Panc1 (cell line): ENCODE measurements at regions not wholly inside any gene's neighbourhood (a gene's known extent, or its start where the extent isn't known, plus 50 kb on each side); places are given as distances from the start of the nearest gene placed in this dataset.
A peak's percentile ranks its signal among the peaks of the same experiment; 100 is the strongest.

Experiments used
- ATAC-seq: fragments of 200-7000 bp; cut with Tn5 transposase; 2 replicates; pipeline ENCODE4 v1.9.1; 2020; ENCODE audit warnings: mild to moderate bottlenecking, moderate library complexity
- BruUV-seq: library from RNA; stranded (reverse); fragments of 400-500 nt; replicated peaks from 2 replicates; lab custom pipeline; 2021; lab: Mats Ljungman, UMichigan
- CTCF ChIA-PET: fragments of 300-600 bp; sonication (Branson Sonifier 250); formaldehyde crosslinking; loops from one replicate; lab custom pipeline; 2022; ENCODE audit warnings: antibody characterized with exemption; lab: Charles Lee
- POLR2A ChIA-PET: fragments of 300-600 bp; sonication (Branson Sonifier 250); formaldehyde crosslinking; loops from one replicate; lab custom pipeline; 2022; ENCODE audit warnings: antibody characterized with exemption; lab: Charles Lee
- DNase-seq: peaks from one replicate; pipeline ENCODE4 v3.0.0-alpha.2; 2010; ENCODE audit warnings: low read depth, low spot score
- H3K27ac ChIP-seq: 2 replicates; pipeline ENCODE4 v1.5.1; 2011; ENCODE audit warnings: mild to moderate bottlenecking, low read length, inconsistent platforms
- H3K27me3 ChIP-seq: fragments of 200-500 bp; sonication (Bioruptor generic); 2 replicates; pipeline ENCODE4 v1.6.0; 2014; ENCODE audit warnings: low read length, inconsistent platforms; ENCODE audit not compliant: control insufficient read depth, insufficient read depth
- H3K36me3 ChIP-seq: fragments of 200-500 bp; sonication (Bioruptor generic); 2 replicates; pipeline ENCODE4 v1.5.1; 2014; ENCODE audit warnings: inconsistent platforms, mild to moderate bottlenecking, low read length, moderate library complexity; ENCODE audit not compliant: control insufficient read depth, insufficient read depth
- H3K4me1 ChIP-seq: 2 replicates; pipeline ENCODE4 v1.5.1; 2011; ENCODE audit warnings: inconsistent platforms, mild to moderate bottlenecking, low read length, moderate library complexity; ENCODE audit not compliant: control insufficient read depth, insufficient read depth
- H3K4me3 ChIP-seq, 2 experiments: 2 replicates each; pipeline ENCODE4 v1.5.1; 2011 to 2012; ENCODE audit warnings: low read depth in 2 of 2, low read length in 2 of 2, mild to moderate bottlenecking in 2 of 2, inconsistent platforms in 1 of 2, moderate library complexity in 1 of 2
- H3K9me3 ChIP-seq: fragments of 200-500 bp; sonication (Bioruptor generic); 2 replicates; pipeline ENCODE4 v1.5.1; 2014; ENCODE audit warnings: low read depth, mild to moderate bottlenecking, inconsistent platforms, low read length, moderate library complexity; ENCODE audit not compliant: control insufficient read depth, insufficient read depth
- POLR2AphosphoS5 ChIP-seq: IDR thresholded peaks from 2 replicates; pipeline ENCODE4 v1.6.1; 2012; ENCODE audit warnings: mild to moderate bottlenecking, low read depth, low read length, moderate library complexity
- SIN3A ChIP-seq: IDR thresholded peaks from 2 replicates; pipeline ENCODE4 v1.6.1; 2012; ENCODE audit warnings: low read depth, mild to moderate bottlenecking, low read length, moderate library complexity, borderline replicate concordance; ENCODE audit not compliant: insufficient read depth
- TCF7L2 ChIP-seq: IDR thresholded peaks from 2 replicates; pipeline ENCODE4 v1.6.1; 2011; ENCODE audit warnings: mild to moderate bottlenecking, low read depth, low read length, inconsistent platforms
- in situ Hi-C: cut with HindIII; loops from 2 replicates; pipeline ENCODE4 v1.10.0; 2016; ENCODE audit warnings: low sequenced_read_pairs, low pct_unique_long_range_greater_than_20kb
- intact Hi-C: fragments of 100-400 bp; cut with micrococcal nuclease; formaldehyde crosslinking; loops from one replicate; pipeline ENCODE4 v1.10.0; 2022; ENCODE audit not compliant: unreplicated experiment
- TF ChIP-seq, protein P1 (sequence below), 2 experiments: IDR thresholded peaks; 2 replicates each; pipeline ENCODE4 v1.6.1; 2011 to 2012; ENCODE audit warnings: low read depth in 2 of 2, control low read depth in 1 of 2, low read length in 1 of 2, mild to moderate bottlenecking in 1 of 2, moderate library complexity in 1 of 2; ENCODE audit not compliant: insufficient read depth in 1 of 2
- TF ChIP-seq, protein P2 (sequence below): fragments of 450-650 bp; IDR thresholded peaks from 2 replicates; pipeline ENCODE4 v1.5.1; 2017; ENCODE audit warnings: mild to moderate bottlenecking

DNA sequence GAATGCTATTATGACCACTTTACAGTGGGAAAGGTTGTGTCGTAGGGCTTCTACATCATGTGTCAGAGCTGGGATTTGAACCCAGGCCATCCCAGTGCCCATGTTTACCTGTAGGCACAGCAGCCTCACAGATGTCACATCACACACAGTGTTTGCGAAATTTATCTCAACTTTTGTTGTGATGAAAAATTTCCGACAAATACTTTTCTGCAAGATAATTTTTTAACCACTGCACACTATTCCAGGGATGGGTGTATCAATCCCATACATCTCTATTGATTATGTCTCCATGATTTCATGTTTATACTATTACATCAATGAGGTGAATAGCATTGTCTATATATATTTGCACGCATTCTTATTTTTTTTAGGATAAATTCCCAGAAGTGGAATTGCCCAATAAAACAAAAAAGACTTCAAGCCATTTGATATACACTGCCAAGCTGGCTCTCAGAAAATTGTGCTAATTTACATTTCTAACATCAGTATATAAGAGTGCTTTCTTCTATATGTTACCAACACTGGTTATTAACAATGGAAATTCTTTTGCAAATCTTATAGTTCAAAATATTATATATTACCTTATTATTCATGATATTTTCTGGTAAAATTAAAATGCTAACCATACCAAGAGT, 189.1 kb upstream of the ZNF217 start:
- TF ChIP-seq POLR2AphosphoS5 (no peak), TCF7L2 (no peak), SIN3A (no peak)
- TF ChIP-seq, protein P1, sequence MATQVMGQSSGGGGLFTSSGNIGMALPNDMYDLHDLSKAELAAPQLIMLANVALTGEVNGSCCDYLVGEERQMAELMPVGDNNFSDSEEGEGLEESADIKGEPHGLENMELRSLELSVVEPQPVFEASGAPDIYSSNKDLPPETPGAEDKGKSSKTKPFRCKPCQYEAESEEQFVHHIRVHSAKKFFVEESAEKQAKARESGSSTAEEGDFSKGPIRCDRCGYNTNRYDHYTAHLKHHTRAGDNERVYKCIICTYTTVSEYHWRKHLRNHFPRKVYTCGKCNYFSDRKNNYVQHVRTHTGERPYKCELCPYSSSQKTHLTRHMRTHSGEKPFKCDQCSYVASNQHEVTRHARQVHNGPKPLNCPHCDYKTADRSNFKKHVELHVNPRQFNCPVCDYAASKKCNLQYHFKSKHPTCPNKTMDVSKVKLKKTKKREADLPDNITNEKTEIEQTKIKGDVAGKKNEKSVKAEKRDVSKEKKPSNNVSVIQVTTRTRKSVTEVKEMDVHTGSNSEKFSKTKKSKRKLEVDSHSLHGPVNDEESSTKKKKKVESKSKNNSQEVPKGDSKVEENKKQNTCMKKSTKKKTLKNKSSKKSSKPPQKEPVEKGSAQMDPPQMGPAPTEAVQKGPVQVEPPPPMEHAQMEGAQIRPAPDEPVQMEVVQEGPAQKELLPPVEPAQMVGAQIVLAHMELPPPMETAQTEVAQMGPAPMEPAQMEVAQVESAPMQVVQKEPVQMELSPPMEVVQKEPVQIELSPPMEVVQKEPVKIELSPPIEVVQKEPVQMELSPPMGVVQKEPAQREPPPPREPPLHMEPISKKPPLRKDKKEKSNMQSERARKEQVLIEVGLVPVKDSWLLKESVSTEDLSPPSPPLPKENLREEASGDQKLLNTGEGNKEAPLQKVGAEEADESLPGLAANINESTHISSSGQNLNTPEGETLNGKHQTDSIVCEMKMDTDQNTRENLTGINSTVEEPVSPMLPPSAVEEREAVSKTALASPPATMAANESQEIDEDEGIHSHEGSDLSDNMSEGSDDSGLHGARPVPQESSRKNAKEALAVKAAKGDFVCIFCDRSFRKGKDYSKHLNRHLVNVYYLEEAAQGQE (IDR thresholded peaks at IDR 0.05; ENCODE audit: insufficient read depth in 1 of 2, low read depth in 2 of 2, low read length in 1 of 2): no peak
- TF ChIP-seq, protein P2, sequence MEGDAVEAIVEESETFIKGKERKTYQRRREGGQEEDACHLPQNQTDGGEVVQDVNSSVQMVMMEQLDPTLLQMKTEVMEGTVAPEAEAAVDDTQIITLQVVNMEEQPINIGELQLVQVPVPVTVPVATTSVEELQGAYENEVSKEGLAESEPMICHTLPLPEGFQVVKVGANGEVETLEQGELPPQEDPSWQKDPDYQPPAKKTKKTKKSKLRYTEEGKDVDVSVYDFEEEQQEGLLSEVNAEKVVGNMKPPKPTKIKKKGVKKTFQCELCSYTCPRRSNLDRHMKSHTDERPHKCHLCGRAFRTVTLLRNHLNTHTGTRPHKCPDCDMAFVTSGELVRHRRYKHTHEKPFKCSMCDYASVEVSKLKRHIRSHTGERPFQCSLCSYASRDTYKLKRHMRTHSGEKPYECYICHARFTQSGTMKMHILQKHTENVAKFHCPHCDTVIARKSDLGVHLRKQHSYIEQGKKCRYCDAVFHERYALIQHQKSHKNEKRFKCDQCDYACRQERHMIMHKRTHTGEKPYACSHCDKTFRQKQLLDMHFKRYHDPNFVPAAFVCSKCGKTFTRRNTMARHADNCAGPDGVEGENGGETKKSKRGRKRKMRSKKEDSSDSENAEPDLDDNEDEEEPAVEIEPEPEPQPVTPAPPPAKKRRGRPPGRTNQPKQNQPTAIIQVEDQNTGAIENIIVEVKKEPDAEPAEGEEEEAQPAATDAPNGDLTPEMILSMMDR: no peak
- H3K4me3 ChIP-seq: no peak overlapping the region
- POLR2A ChIA-PET: no interaction called here
- in situ Hi-C loops (no loop called here), intact Hi-C loops (no loop called here)
- BruUV-seq: no TSS peak
- no peaks in the 10 kb centered on the region for H3K36me3 ChIP-seq
- no peak for DNase-seq
- H3K9me3 ChIP-seq: no peaks in the 10 kb centered on the region
- CTCF ChIA-PET: no interaction called here
- H3K27ac ChIP-seq: peak overlapping the region; percentile 100
- H3K27me3 ChIP-seq: no peaks in the 10 kb centered on the region
- no peak for ATAC-seq
- H3K4me1 ChIP-seq: peaks cover 33% of the 10 kb centered on the region

DNA sequence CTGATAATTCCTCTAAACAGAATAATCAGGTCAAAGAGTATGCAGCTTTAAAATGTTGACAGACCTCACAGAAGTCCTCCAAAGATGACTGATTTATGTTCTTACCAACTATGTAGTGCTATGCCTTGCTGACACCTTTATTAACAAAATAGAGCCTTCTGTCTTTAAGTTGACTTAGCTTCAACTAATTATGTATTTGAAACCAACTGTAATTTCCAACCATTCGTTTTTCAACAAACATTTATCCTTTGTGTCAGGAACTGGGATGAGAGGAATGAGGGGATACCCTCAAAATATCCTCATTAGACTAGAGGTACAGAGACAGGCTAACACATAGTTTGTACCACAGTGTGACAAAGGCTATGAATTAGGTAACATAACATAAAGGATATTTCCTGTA, 186.2 kb upstream of the ZNF217 start:
- ATAC-seq: no peak
- DNase-seq: no peak
- Histone ChIP-seq H3K27ac (peak overlapping the region; percentile 100), H3K9me3 (no peaks in the 10 kb centered on the region), H3K4me3 (no peak overlapping the region), H3K27me3 (no peaks in the 10 kb centered on the region), H3K36me3 (no peaks in the 10 kb centered on the region), H3K4me1 (peaks cover 10% of the 10 kb centered on the region)
- intact Hi-C loops (no loop called here), in situ Hi-C loops (no loop called here)
- ChIA-PET CTCF (interaction anchor here (0.7 kb wide), 1 partner anchor 159 kb away, joined by 5 read pairs; no protein-coding TSS in a partner anchor), POLR2A (interaction anchor here (0.6 kb wide), 1 partner anchor 38 kb away, joined by 4 read pairs; no protein-coding TSS in a partner anchor)
- TF ChIP-seq, protein P1 (IDR thresholded peaks at IDR 0.05; ENCODE audit: insufficient read depth in 1 of 2, low read depth in 2 of 2, low read length in 1 of 2): no peak
- TF ChIP-seq POLR2AphosphoS5: no peak
- no TSS peak for BruUV-seq
